ENCODE measurements at regions not wholly inside any gene's neighbourhood (a gene's known extent, or its start where the extent isn't known, plus 50 kb on each side); places are given as distances from the start of the nearest gene placed in this dataset.

- no peak overlapping the region for H3K27ac ChIP-seq
- ChIA-PET CTCF (no interaction called here), POLR2A (ENCODE audit: low non-redundant PET) (no interaction called here)
- TF ChIP-seq CTCF (conservative IDR thresholded peaks at IDR 0.05; ENCODE audit: low read depth) = no peak
- DNase-seq (ENCODE audit: low spot score) = no peak
These were observed 804.5 kb downstream of the TDRD15 start for GRCh38 chr2:21928292-21928691.

- CTCF ChIA-PET = interaction anchor here (0.6 kb wide), 1 partner anchor 11 kb away, joined by 3 read pairs; no protein-coding TSS in a partner anchor
These were observed 806.5 kb downstream of the TDRD15 start for GRCh38 chr2:21930226-21930625.

GRCh38 chr2:21939967-21940366 lies 816.2 kb downstream of the TDRD15 start:
- TF ChIP-seq CTCF (conservative IDR thresholded peaks at IDR 0.05; ENCODE audit: low read depth) = no peak
- H3K27ac ChIP-seq = no peak overlapping the region
- POLR2A ChIA-PET (ENCODE audit: low non-redundant PET) = no interaction called here
- DNase-seq (ENCODE audit: low spot score) = no peak
- CTCF ChIA-PET = no interaction called here

More at GRCh38 chr2:21930226-21930625, 806.5 kb downstream of the TDRD15 start:
- H3K27ac ChIP-seq = no peak overlapping the region
- no peak for DNase-seq (ENCODE audit: low spot score)
- no peak for TF ChIP-seq CTCF (conservative IDR thresholded peaks at IDR 0.05; ENCODE audit: low read depth)
- POLR2A ChIA-PET (ENCODE audit: low non-redundant PET) = no interaction called here

- H3K27ac ChIP-seq = no peak overlapping the region
- CTCF ChIA-PET = no interaction called here
- DNase-seq (ENCODE audit: low spot score) = no peak
- TF ChIP-seq CTCF (conservative IDR thresholded peaks at IDR 0.05; ENCODE audit: low read depth) = no peak
- POLR2A ChIA-PET (ENCODE audit: low non-redundant PET) = no interaction called here
These were observed 820.8 kb downstream of the TDRD15 start for GRCh38 chr2:21944536-21944935.

GRCh38 chr2:21945658-21946057 lies 821.9 kb downstream of the TDRD15 start:
- POLR2A ChIA-PET (ENCODE audit: low non-redundant PET) = no interaction called here
- no peak overlapping the region for H3K27ac ChIP-seq
- no peak for DNase-seq (ENCODE audit: low spot score)
- no peak for TF ChIP-seq CTCF (conservative IDR thresholded peaks at IDR 0.05; ENCODE audit: low read depth)
- CTCF ChIA-PET = no interaction called here

- DNase-seq (ENCODE audit: low spot score) = no peak
These were observed 823.3 kb downstream of the TDRD15 start for GRCh38 chr2:21947046-21947445.

More at GRCh38 chr2:21947046-21947445, 823.3 kb downstream of the TDRD15 start:
- ChIA-PET POLR2A (ENCODE audit: low non-redundant PET) (no interaction called here), CTCF (no interaction called here)
- TF ChIP-seq CTCF (conservative IDR thresholded peaks at IDR 0.05; ENCODE audit: low read depth) = no peak
- H3K27ac ChIP-seq = no peak overlapping the region
